ENCODE measurements at regions not wholly inside any gene's neighbourhood (a gene's known extent, or its start where the extent isn't known, plus 50 kb on each side); places are given as distances from the start of the nearest gene placed in this dataset.

- Histone ChIP-seq H3K27me3 (ENCODE audit: control insufficient read depth in 3 of 3, insufficient read depth in 3 of 3, low read length in 3 of 3) (peaks cover 0 to 2% (median 0%) of the 10 kb centered on the region in 3 donors), H3K9ac (ENCODE audit: low read depth in 1 of 3, low read length in 3 of 3) (no peak overlapping the region), H3K4me1 (ENCODE audit: control insufficient read depth in 3 of 3, insufficient read depth in 3 of 3, low read length in 3 of 3) (peaks cover 0 to 5% (median 4%) of the 10 kb centered on the region in 3 donors), H3K9me3 (ENCODE audit: control insufficient read depth in 3 of 3, low read length in 3 of 3) (no peaks in the 10 kb centered on the region), H3K27ac (ENCODE audit: low read depth, low read length) (no peak overlapping the region), H3K36me3 (ENCODE audit: control insufficient read depth in 3 of 3, insufficient read depth in 3 of 3, low read length in 3 of 3) (no peaks in the 10 kb centered on the region), H3K4me3 (ENCODE audit: low read length in 3 of 3) (no peak overlapping the region)
Measured at GRCh38 chr10:32174349-32174893, 118.2 kb upstream of the KIF5B start.

- peaks cover 0 to under 1% (median 0%) of the 10 kb centered on the region in 3 donors for H3K27me3 ChIP-seq (ENCODE audit: control insufficient read depth in 3 of 3, insufficient read depth in 3 of 3, low read length in 3 of 3)
- H3K9ac ChIP-seq (ENCODE audit: low read depth in 1 of 3, low read length in 3 of 3), result no peak overlapping the region
- H3K4me3 ChIP-seq (ENCODE audit: low read length in 3 of 3), result no peak overlapping the region
- H3K36me3 ChIP-seq (ENCODE audit: control insufficient read depth in 3 of 3, insufficient read depth in 3 of 3, low read length in 3 of 3), result no peaks in the 10 kb centered on the region
- H3K27ac ChIP-seq (ENCODE audit: low read depth, low read length), result no peak overlapping the region
- peaks cover 0 to 6% (median 5%) of the 10 kb centered on the region in 3 donors for H3K4me1 ChIP-seq (ENCODE audit: control insufficient read depth in 3 of 3, insufficient read depth in 3 of 3, low read length in 3 of 3)
- no peaks in the 10 kb centered on the region for H3K9me3 ChIP-seq (ENCODE audit: control insufficient read depth in 3 of 3, low read length in 3 of 3)
Measured at GRCh38 chr10:32171204-32171603, 115.0 kb upstream of the KIF5B start.

GRCh38 chr10:32169556-32169955 is 113.3 kb upstream of the KIF5B start:
- Histone ChIP-seq H3K9ac (ENCODE audit: low read depth in 1 of 3, low read length in 3 of 3) (no peak overlapping the region), H3K27me3 (ENCODE audit: control insufficient read depth in 3 of 3, insufficient read depth in 3 of 3, low read length in 3 of 3) (no peaks in the 10 kb centered on the region), H3K4me1 (ENCODE audit: control insufficient read depth in 3 of 3, insufficient read depth in 3 of 3, low read length in 3 of 3) (peaks cover 0 to 6% (median 5%) of the 10 kb centered on the region in 3 donors), H3K4me3 (ENCODE audit: low read length in 3 of 3) (no peak overlapping the region), H3K36me3 (ENCODE audit: control insufficient read depth in 3 of 3, insufficient read depth in 3 of 3, low read length in 3 of 3) (no peaks in the 10 kb centered on the region), H3K9me3 (ENCODE audit: control insufficient read depth in 3 of 3, low read length in 3 of 3) (no peaks in the 10 kb centered on the region), H3K27ac (ENCODE audit: low read depth, low read length) (no peak overlapping the region)

GRCh38 chr10:32167450-32167849 is 111.2 kb upstream of the KIF5B start:
- H3K4me3 ChIP-seq (ENCODE audit: low read length in 3 of 3), result no peak overlapping the region
- H3K36me3 ChIP-seq (ENCODE audit: control insufficient read depth in 3 of 3, insufficient read depth in 3 of 3, low read length in 3 of 3), result no peaks in the 10 kb centered on the region
- no peaks in the 10 kb centered on the region for H3K9me3 ChIP-seq (ENCODE audit: control insufficient read depth in 3 of 3, low read length in 3 of 3)
- H3K27ac ChIP-seq (ENCODE audit: low read depth, low read length), result no peak overlapping the region
- no peak overlapping the region for H3K9ac ChIP-seq (ENCODE audit: low read depth in 1 of 3, low read length in 3 of 3)
- H3K27me3 ChIP-seq (ENCODE audit: control insufficient read depth in 3 of 3, insufficient read depth in 3 of 3, low read length in 3 of 3), result no peaks in the 10 kb centered on the region
- H3K4me1 ChIP-seq (ENCODE audit: control insufficient read depth in 3 of 3, insufficient read depth in 3 of 3, low read length in 3 of 3), result peaks cover 0 to 8% (median 5%) of the 10 kb centered on the region in 3 donors

GRCh38 chr10:32166365-32166764 is 110.1 kb upstream of the KIF5B start:
- no peaks in the 10 kb centered on the region for H3K9me3 ChIP-seq (ENCODE audit: control insufficient read depth in 3 of 3, low read length in 3 of 3)
- no peak overlapping the region for H3K27ac ChIP-seq (ENCODE audit: low read depth, low read length)
- H3K4me3 ChIP-seq (ENCODE audit: low read length in 3 of 3), result no peak overlapping the region
- H3K9ac ChIP-seq (ENCODE audit: low read depth in 1 of 3, low read length in 3 of 3), result no peak overlapping the region
- H3K4me1 ChIP-seq (ENCODE audit: control insufficient read depth in 3 of 3, insufficient read depth in 3 of 3, low read length in 3 of 3), result peaks cover 0 to 8% (median 5%) of the 10 kb centered on the region in 3 donors
- H3K27me3 ChIP-seq (ENCODE audit: control insufficient read depth in 3 of 3, insufficient read depth in 3 of 3, low read length in 3 of 3), result no peaks in the 10 kb centered on the region
- no peaks in the 10 kb centered on the region for H3K36me3 ChIP-seq (ENCODE audit: control insufficient read depth in 3 of 3, insufficient read depth in 3 of 3, low read length in 3 of 3)

- H3K27me3 ChIP-seq (ENCODE audit: control insufficient read depth in 3 of 3, insufficient read depth in 3 of 3, low read length in 3 of 3), result no peaks in the 10 kb centered on the region
- peaks cover 0 to 2% (median 0%) of the 10 kb centered on the region in 3 donors for H3K4me1 ChIP-seq (ENCODE audit: control insufficient read depth in 3 of 3, insufficient read depth in 3 of 3, low read length in 3 of 3)
- no peaks in the 10 kb centered on the region for H3K36me3 ChIP-seq (ENCODE audit: control insufficient read depth in 3 of 3, insufficient read depth in 3 of 3, low read length in 3 of 3)
- H3K4me3 ChIP-seq (ENCODE audit: low read length in 3 of 3), result no peak overlapping the region
- no peak overlapping the region for H3K27ac ChIP-seq (ENCODE audit: low read depth, low read length)
- no peak overlapping the region for H3K9ac ChIP-seq (ENCODE audit: low read depth in 1 of 3, low read length in 3 of 3)
- no peaks in the 10 kb centered on the region for H3K9me3 ChIP-seq (ENCODE audit: control insufficient read depth in 3 of 3, low read length in 3 of 3)
Measured at GRCh38 chr10:32163762-32164148, 107.5 kb upstream of the KIF5B start.

GRCh38 chr10:32163071-32163761 is 107.0 kb upstream of the KIF5B start:
- no peaks in the 10 kb centered on the region for H3K27me3 ChIP-seq (ENCODE audit: control insufficient read depth in 3 of 3, insufficient read depth in 3 of 3, low read length in 3 of 3)
- H3K4me1 ChIP-seq (ENCODE audit: control insufficient read depth in 3 of 3, insufficient read depth in 3 of 3, low read length in 3 of 3), result peaks cover 0 to 2% (median 0%) of the 10 kb centered on the region in 3 donors
- H3K36me3 ChIP-seq (ENCODE audit: control insufficient read depth in 3 of 3, insufficient read depth in 3 of 3, low read length in 3 of 3), result no peaks in the 10 kb centered on the region
- no peak overlapping the region for H3K4me3 ChIP-seq (ENCODE audit: low read length in 3 of 3)
- no peaks in the 10 kb centered on the region for H3K9me3 ChIP-seq (ENCODE audit: control insufficient read depth in 3 of 3, low read length in 3 of 3)
- H3K27ac ChIP-seq (ENCODE audit: low read depth, low read length), result no peak overlapping the region
- H3K9ac ChIP-seq (ENCODE audit: low read depth in 1 of 3, low read length in 3 of 3), result no peak overlapping the region

- peaks cover 0 to 2% (median 0%) of the 10 kb centered on the region in 3 donors for H3K4me1 ChIP-seq (ENCODE audit: control insufficient read depth in 3 of 3, insufficient read depth in 3 of 3, low read length in 3 of 3)
- no peaks in the 10 kb centered on the region for H3K9me3 ChIP-seq (ENCODE audit: control insufficient read depth in 3 of 3, low read length in 3 of 3)
- H3K27ac ChIP-seq (ENCODE audit: low read depth, low read length), result no peak overlapping the region
- no peaks in the 10 kb centered on the region for H3K27me3 ChIP-seq (ENCODE audit: control insufficient read depth in 3 of 3, insufficient read depth in 3 of 3, low read length in 3 of 3)
- H3K4me3 ChIP-seq (ENCODE audit: low read length in 3 of 3), result no peak overlapping the region
- H3K9ac ChIP-seq (ENCODE audit: low read depth in 1 of 3, low read length in 3 of 3), result no peak overlapping the region
- H3K36me3 ChIP-seq (ENCODE audit: control insufficient read depth in 3 of 3, insufficient read depth in 3 of 3, low read length in 3 of 3), result no peaks in the 10 kb centered on the region
Measured at GRCh38 chr10:32161586-32161985, 105.4 kb upstream of the KIF5B start.

- Histone ChIP-seq H3K27ac (ENCODE audit: low read depth, low read length) (no peak overlapping the region), H3K9ac (ENCODE audit: low read depth in 1 of 3, low read length in 3 of 3) (no peak overlapping the region), H3K27me3 (ENCODE audit: control insufficient read depth in 3 of 3, insufficient read depth in 3 of 3, low read length in 3 of 3) (no peaks in the 10 kb centered on the region), H3K36me3 (ENCODE audit: control insufficient read depth in 3 of 3, insufficient read depth in 3 of 3, low read length in 3 of 3) (no peaks in the 10 kb centered on the region), H3K9me3 (ENCODE audit: control insufficient read depth in 3 of 3, low read length in 3 of 3) (no peaks in the 10 kb centered on the region), H3K4me1 (ENCODE audit: control insufficient read depth in 3 of 3, insufficient read depth in 3 of 3, low read length in 3 of 3) (peaks cover 0 to 2% (median 0%) of the 10 kb centered on the region in 3 donors), H3K4me3 (ENCODE audit: low read length in 3 of 3) (no peak overlapping the region)
Measured at GRCh38 chr10:32160864-32161263, 104.6 kb upstream of the KIF5B start.

- no peaks in the 10 kb centered on the region for H3K27me3 ChIP-seq (ENCODE audit: control insufficient read depth in 3 of 3, insufficient read depth in 3 of 3, low read length in 3 of 3)
- H3K4me3 ChIP-seq (ENCODE audit: low read length in 3 of 3), result no peak overlapping the region
- H3K9ac ChIP-seq (ENCODE audit: low read depth in 1 of 3, low read length in 3 of 3), result no peak overlapping the region
- no peaks in the 10 kb centered on the region for H3K9me3 ChIP-seq (ENCODE audit: control insufficient read depth in 3 of 3, low read length in 3 of 3)
- no peak overlapping the region for H3K27ac ChIP-seq (ENCODE audit: low read depth, low read length)
- no peaks in the 10 kb centered on the region for H3K36me3 ChIP-seq (ENCODE audit: control insufficient read depth in 3 of 3, insufficient read depth in 3 of 3, low read length in 3 of 3)
- H3K4me1 ChIP-seq (ENCODE audit: control insufficient read depth in 3 of 3, insufficient read depth in 3 of 3, low read length in 3 of 3), result peaks cover 0 to 2% (median 0%) of the 10 kb centered on the region in 3 donors
Measured at GRCh38 chr10:32159264-32159663, 103.0 kb upstream of the KIF5B start.
